ENCODE measurements at regions not wholly inside any gene's neighbourhood (a gene's known extent, or its start where the extent isn't known, plus 50 kb on each side); places are given as distances from the start of the nearest gene placed in this dataset.

DNA sequence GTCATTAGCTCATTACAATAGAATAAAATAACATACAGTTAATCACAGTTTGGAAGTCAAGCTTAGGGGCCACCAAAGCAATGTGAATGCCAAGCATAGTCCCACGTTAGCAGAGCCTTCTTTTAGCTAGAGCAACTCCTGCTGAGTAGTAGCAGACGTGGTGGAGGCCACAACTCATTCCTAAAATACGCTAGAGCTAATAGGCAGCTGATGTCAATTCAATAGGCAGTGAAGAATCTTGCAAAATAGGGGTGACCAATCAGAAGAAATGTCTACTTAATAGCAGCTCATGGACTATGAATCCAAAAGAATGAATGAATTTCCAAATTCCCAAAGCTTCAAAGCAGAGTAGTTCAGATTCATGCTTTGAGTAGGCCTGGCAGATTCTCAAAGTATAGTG, 292.9 kb upstream of the RORA start:
- TF ChIP-seq, protein P1, sequence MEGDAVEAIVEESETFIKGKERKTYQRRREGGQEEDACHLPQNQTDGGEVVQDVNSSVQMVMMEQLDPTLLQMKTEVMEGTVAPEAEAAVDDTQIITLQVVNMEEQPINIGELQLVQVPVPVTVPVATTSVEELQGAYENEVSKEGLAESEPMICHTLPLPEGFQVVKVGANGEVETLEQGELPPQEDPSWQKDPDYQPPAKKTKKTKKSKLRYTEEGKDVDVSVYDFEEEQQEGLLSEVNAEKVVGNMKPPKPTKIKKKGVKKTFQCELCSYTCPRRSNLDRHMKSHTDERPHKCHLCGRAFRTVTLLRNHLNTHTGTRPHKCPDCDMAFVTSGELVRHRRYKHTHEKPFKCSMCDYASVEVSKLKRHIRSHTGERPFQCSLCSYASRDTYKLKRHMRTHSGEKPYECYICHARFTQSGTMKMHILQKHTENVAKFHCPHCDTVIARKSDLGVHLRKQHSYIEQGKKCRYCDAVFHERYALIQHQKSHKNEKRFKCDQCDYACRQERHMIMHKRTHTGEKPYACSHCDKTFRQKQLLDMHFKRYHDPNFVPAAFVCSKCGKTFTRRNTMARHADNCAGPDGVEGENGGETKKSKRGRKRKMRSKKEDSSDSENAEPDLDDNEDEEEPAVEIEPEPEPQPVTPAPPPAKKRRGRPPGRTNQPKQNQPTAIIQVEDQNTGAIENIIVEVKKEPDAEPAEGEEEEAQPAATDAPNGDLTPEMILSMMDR (IDR thresholded peaks at IDR 0.05; ENCODE audit: borderline replicate concordance, extremely low read depth, low read length, poor library complexity, severe bottlenecking), result no peak
- TF ChIP-seq EZH2 (IDR thresholded peaks at IDR 0.05; ENCODE audit: borderline replicate concordance, low read depth, low read length, severe bottlenecking), result no peak
